Hepatocyte (in vitro differentiated cells): ENCODE measurements at regions not wholly inside any gene's neighbourhood (a gene's known extent, or its start where the extent isn't known, plus 50 kb on each side); places are given as distances from the start of the nearest gene placed in this dataset.
"Not testable (repeated sequence)": the region's sequence is repeated elsewhere in the genome, so short reads cannot be mapped to it uniquely, and the experiment has no call there.

ENCODE experiments used
- CTCF ChIP-seq: fragments of 200-600 bp; sonication (generic); IDR thresholded peaks from 2 replicates; pipeline ENCODE4 v1.5.1; 2016; ENCODE audit warnings: antibody characterized with exemption, mild to moderate bottlenecking; ENCODE audit not compliant: poor library complexity
- EZH2 ChIP-seq: fragments of 200-600 bp; sonication (generic); IDR thresholded peaks from 2 replicates; pipeline ENCODE4 v1.6.1; 2016; ENCODE audit warnings: antibody characterized with exemption, mild to moderate bottlenecking, borderline replicate concordance
- EZH2phosphoT487 ChIP-seq: fragments of 200-600 bp; sonication (generic); IDR thresholded peaks from one replicate; pipeline ENCODE4 v1.6.1; 2018; ENCODE audit warnings: antibody characterized with exemption, mild to moderate bottlenecking, low read depth, moderate library complexity; ENCODE audit not compliant: unreplicated experiment, severe bottlenecking

- TF ChIP-seq CTCF, EZH2phosphoT487, EZH2: not testable (repeated sequence)
These were observed 165.8 kb upstream of the GRK3 start for GRCh38 chr22:25398591-25399062.
